ENCODE measurements at regions not wholly inside any gene's neighbourhood (a gene's known extent, or its start where the extent isn't known, plus 50 kb on each side); places are given as distances from the start of the nearest gene placed in this dataset.

GRCh38 chr11:19502691-19503253 lies 209.9 kb upstream of the NAV2 start:
- Histone ChIP-seq H3K9me3 (replicated peaks in 1 of 2; ENCODE audit: control insufficient read depth in 2 of 2, insufficient read depth in 1 of 2, low read depth in 1 of 2, low read length in 2 of 2) (peaks cover 0 to 4% of the 10 kb centered on the region in 2 donors), H3K9ac (ENCODE audit: low read depth, low read length, poor library complexity) (no peak overlapping the region), H3K23ac (ENCODE audit: low read depth, low read length, poor library complexity) (no peak overlapping the region), H3K18ac (ENCODE audit: low read length) (no peak overlapping the region), H2BK12ac (ENCODE audit: low read length) (no peak overlapping the region), H2BK120ac (ENCODE audit: low read depth, low read length) (no peak overlapping the region), H4K8ac (ENCODE audit: low read depth, low read length) (no peak overlapping the region), H3K4me2 (ENCODE audit: insufficient read depth, low read length, poor library complexity, severe bottlenecking) (no peak overlapping the region), H2AFZ (ENCODE audit: low read length) (no peak overlapping the region), H4K91ac (ENCODE audit: low read depth, low read length, poor library complexity) (no peak overlapping the region), H2BK5ac (ENCODE audit: low read length) (no peak overlapping the region), H2AK5ac (ENCODE audit: low read depth, low read length) (no peak overlapping the region), H3K4ac (ENCODE audit: low read length) (no peak overlapping the region), H3K14ac (ENCODE audit: low read length) (no peak overlapping the region), H2BK15ac (ENCODE audit: low read length) (no peak overlapping the region), H3K27ac (replicated peaks; ENCODE audit: low read length) (no peak overlapping the region), H3K4me3 (ENCODE audit: low read length in 2 of 2) (no peak overlapping the region), H3K4me1 (ENCODE audit: control insufficient read depth in 2 of 2, insufficient read depth in 1 of 2, low read depth in 1 of 2, low read length in 2 of 2) (peaks cover 0 to 11% of the 10 kb centered on the region in 2 donors), H3K27me3 (ENCODE audit: control insufficient read depth in 3 of 3, insufficient read depth in 3 of 3, low read depth in 1 of 3, low read length in 3 of 3) (no peaks in the 10 kb centered on the region), H3K36me3 (replicated peaks in 1 of 2; ENCODE audit: control insufficient read depth in 2 of 2, insufficient read depth in 2 of 2, low read length in 2 of 2) (no peaks in the 10 kb centered on the region), H3K79me1 (ENCODE audit: low read depth, low read length) (no peaks in the 10 kb centered on the region)
- DNase-seq (ENCODE audit: low spot score) = no peak
- no CpG with 5 or more reads among the region's 3 CpGs for WGBS, 2 donors (ENCODE audit: extremely low coverage in 2 of 2, insufficient read length in 2 of 2, insufficient replicate concordance in 1 of 2)

GRCh38 chr11:19501631-19502030 lies 211.0 kb upstream of the NAV2 start:
- no peak overlapping the region for H3K14ac ChIP-seq (ENCODE audit: low read length)
- H4K91ac ChIP-seq (ENCODE audit: low read depth, low read length, poor library complexity) = no peak overlapping the region
- no peak overlapping the region for H2AK5ac ChIP-seq (ENCODE audit: low read depth, low read length)
- DNase-seq (ENCODE audit: low spot score) = no peak
- no peak overlapping the region for H2BK15ac ChIP-seq (ENCODE audit: low read length)
- H3K9me3 ChIP-seq (replicated peaks in 1 of 2; ENCODE audit: control insufficient read depth in 2 of 2, insufficient read depth in 1 of 2, low read depth in 1 of 2, low read length in 2 of 2) = peaks cover 0 to 4% of the 10 kb centered on the region in 2 donors
- H3K18ac ChIP-seq (ENCODE audit: low read length) = no peak overlapping the region
- H3K23ac ChIP-seq (ENCODE audit: low read depth, low read length, poor library complexity) = no peak overlapping the region
- H3K79me1 ChIP-seq (ENCODE audit: low read depth, low read length) = no peaks in the 10 kb centered on the region
- no peak overlapping the region for H2BK120ac ChIP-seq (ENCODE audit: low read depth, low read length)
- H2AFZ ChIP-seq (ENCODE audit: low read length) = no peak overlapping the region
- H3K4me3 ChIP-seq (ENCODE audit: low read length in 2 of 2) = no peak overlapping the region
- no peaks in the 10 kb centered on the region for H3K27me3 ChIP-seq (ENCODE audit: control insufficient read depth in 3 of 3, insufficient read depth in 3 of 3, low read depth in 1 of 3, low read length in 3 of 3)
- H2BK5ac ChIP-seq (ENCODE audit: low read length) = no peak overlapping the region
- no peak overlapping the region for H2BK12ac ChIP-seq (ENCODE audit: low read length)
- H3K36me3 ChIP-seq (replicated peaks in 1 of 2; ENCODE audit: control insufficient read depth in 2 of 2, insufficient read depth in 2 of 2, low read length in 2 of 2) = no peaks in the 10 kb centered on the region
- H3K4me1 ChIP-seq (ENCODE audit: control insufficient read depth in 2 of 2, insufficient read depth in 1 of 2, low read depth in 1 of 2, low read length in 2 of 2) = peaks cover 0 to 4% of the 10 kb centered on the region in 2 donors
- H3K9ac ChIP-seq (ENCODE audit: low read depth, low read length, poor library complexity) = no peak overlapping the region
- no peak overlapping the region for H3K4me2 ChIP-seq (ENCODE audit: insufficient read depth, low read length, poor library complexity, severe bottlenecking)
- no peak overlapping the region for H3K4ac ChIP-seq (ENCODE audit: low read length)
- no CpG with 5 or more reads among the region's 7 CpGs for WGBS, 2 donors (ENCODE audit: extremely low coverage in 2 of 2, insufficient read length in 2 of 2, insufficient replicate concordance in 1 of 2)
- no peak overlapping the region for H4K8ac ChIP-seq (ENCODE audit: low read depth, low read length)
- no peak overlapping the region for H3K27ac ChIP-seq (replicated peaks; ENCODE audit: low read length)

GRCh38 chr11:19499999-19500398 lies 212.6 kb upstream of the NAV2 start:
- Histone ChIP-seq H3K9ac (ENCODE audit: low read depth, low read length, poor library complexity) (no peak overlapping the region), H2BK12ac (ENCODE audit: low read length) (no peak overlapping the region), H2AK5ac (ENCODE audit: low read depth, low read length) (no peak overlapping the region), H3K4me3 (ENCODE audit: low read length in 2 of 2) (no peak overlapping the region), H4K91ac (ENCODE audit: low read depth, low read length, poor library complexity) (no peak overlapping the region), H3K18ac (ENCODE audit: low read length) (no peak overlapping the region), H3K9me3 (replicated peaks in 1 of 2; ENCODE audit: control insufficient read depth in 2 of 2, insufficient read depth in 1 of 2, low read depth in 1 of 2, low read length in 2 of 2) (peaks cover 2 to 4% of the 10 kb centered on the region in 2 donors), H3K4ac (ENCODE audit: low read length) (no peak overlapping the region), H2AFZ (ENCODE audit: low read length) (no peak overlapping the region), H3K4me1 (ENCODE audit: control insufficient read depth in 2 of 2, insufficient read depth in 1 of 2, low read depth in 1 of 2, low read length in 2 of 2) (peaks cover 0 to 2% of the 10 kb centered on the region in 2 donors), H2BK120ac (ENCODE audit: low read depth, low read length) (no peak overlapping the region), H3K23ac (ENCODE audit: low read depth, low read length, poor library complexity) (no peak overlapping the region), H3K79me1 (ENCODE audit: low read depth, low read length) (no peaks in the 10 kb centered on the region), H2BK15ac (ENCODE audit: low read length) (no peak overlapping the region), H2BK5ac (ENCODE audit: low read length) (no peak overlapping the region), H3K4me2 (ENCODE audit: insufficient read depth, low read length, poor library complexity, severe bottlenecking) (no peak overlapping the region), H4K8ac (ENCODE audit: low read depth, low read length) (no peak overlapping the region), H3K27ac (replicated peaks; ENCODE audit: low read length) (no peak overlapping the region), H3K27me3 (ENCODE audit: control insufficient read depth in 3 of 3, insufficient read depth in 3 of 3, low read depth in 1 of 3, low read length in 3 of 3) (no peaks in the 10 kb centered on the region), H3K14ac (ENCODE audit: low read length) (no peak overlapping the region), H3K36me3 (replicated peaks in 1 of 2; ENCODE audit: control insufficient read depth in 2 of 2, insufficient read depth in 2 of 2, low read length in 2 of 2) (no peaks in the 10 kb centered on the region)
- no peak for DNase-seq (ENCODE audit: low spot score)
- 100% methylated on average over 1 of the region's 3 CpGs; no CpG with 5 or more reads in 1 of the 2 donors for WGBS, 2 donors (ENCODE audit: extremely low coverage in 2 of 2, insufficient read length in 2 of 2, insufficient replicate concordance in 1 of 2)

GRCh38 chr11:19499026-19499669 lies 213.5 kb upstream of the NAV2 start:
- Histone ChIP-seq H3K4me2 (ENCODE audit: insufficient read depth, low read length, poor library complexity, severe bottlenecking) (no peak overlapping the region), H2BK5ac (ENCODE audit: low read length) (no peak overlapping the region), H2BK120ac (ENCODE audit: low read depth, low read length) (no peak overlapping the region), H3K18ac (ENCODE audit: low read length) (no peak overlapping the region), H3K23ac (ENCODE audit: low read depth, low read length, poor library complexity) (no peak overlapping the region), H2BK15ac (ENCODE audit: low read length) (no peak overlapping the region), H2AFZ (ENCODE audit: low read length) (no peak overlapping the region), H3K9me3 (replicated peaks in 1 of 2; ENCODE audit: control insufficient read depth in 2 of 2, insufficient read depth in 1 of 2, low read depth in 1 of 2, low read length in 2 of 2) (peaks cover 2 to 3% of the 10 kb centered on the region in 2 donors), H3K4ac (ENCODE audit: low read length) (no peak overlapping the region), H3K79me1 (ENCODE audit: low read depth, low read length) (no peaks in the 10 kb centered on the region), H4K91ac (ENCODE audit: low read depth, low read length, poor library complexity) (no peak overlapping the region), H3K36me3 (replicated peaks in 1 of 2; ENCODE audit: control insufficient read depth in 2 of 2, insufficient read depth in 2 of 2, low read length in 2 of 2) (no peaks in the 10 kb centered on the region), H2BK12ac (ENCODE audit: low read length) (no peak overlapping the region), H3K14ac (ENCODE audit: low read length) (no peak overlapping the region), H3K4me3 (ENCODE audit: low read length in 2 of 2) (no peak overlapping the region), H3K4me1 (ENCODE audit: control insufficient read depth in 2 of 2, insufficient read depth in 1 of 2, low read depth in 1 of 2, low read length in 2 of 2) (peaks cover 0 to 2% of the 10 kb centered on the region in 2 donors), H3K9ac (ENCODE audit: low read depth, low read length, poor library complexity) (no peak overlapping the region), H3K27me3 (ENCODE audit: control insufficient read depth in 3 of 3, insufficient read depth in 3 of 3, low read depth in 1 of 3, low read length in 3 of 3) (no peaks in the 10 kb centered on the region), H3K27ac (replicated peaks; ENCODE audit: low read length) (no peak overlapping the region), H2AK5ac (ENCODE audit: low read depth, low read length) (no peak overlapping the region), H4K8ac (ENCODE audit: low read depth, low read length) (no peak overlapping the region)
- no CpG with 5 or more reads among the region's 4 CpGs for WGBS, 2 donors (ENCODE audit: extremely low coverage in 2 of 2, insufficient read length in 2 of 2, insufficient replicate concordance in 1 of 2)
- DNase-seq (ENCODE audit: low spot score) = no peak

All from neuronal stem cell (in vitro differentiated cells).